Lung (tissue), 11 donors: ENCODE measurements at regions not wholly inside any gene's neighbourhood (a gene's known extent, or its start where the extent isn't known, plus 50 kb on each side); places are given as distances from the start of the nearest gene placed in this dataset.

Experiments used
- ATAC-seq: fragments of 200-7000 bp; cut with Tn5 transposase; one replicate; pipeline ENCODE4 v1.9.1; 2020; ENCODE audit warnings: moderate number of reproducible peaks; ENCODE audit not compliant: insufficient read depth, low FRiP score
- DNase-seq, 3 donors: peaks; one replicate each; pipeline ENCODE4 v3.0.0-alpha.2; 2013 to 2017
- H3K27ac ChIP-seq, 2 donors: one replicate each; pipeline ENCODE4 v1.5.1; 2013; ENCODE audit warnings: mild to moderate bottlenecking in 2 of 2, moderate library complexity in 2 of 2, control low read depth in 1 of 2, inconsistent platforms in 1 of 2, low read depth in 1 of 2, low read length in 1 of 2
- H3K27me3 ChIP-seq, 3 donors: one replicate each; pipeline ENCODE4 v1.5.1; 2013; ENCODE audit warnings: low read length in 2 of 3; ENCODE audit not compliant: control insufficient read depth in 3 of 3, insufficient read depth in 3 of 3
- H3K36me3 ChIP-seq, 4 donors: one replicate each; pipeline ENCODE4 v1.5.1; 2013; ENCODE audit warnings: low read length in 4 of 4, mild to moderate bottlenecking in 1 of 4, moderate library complexity in 1 of 4; ENCODE audit not compliant: control insufficient read depth in 4 of 4, insufficient read depth in 4 of 4
- H3K4me1 ChIP-seq, 5 donors: one replicate each; pipeline ENCODE4 v1.5.1; 2013; ENCODE audit warnings: low read length in 5 of 5, mild to moderate bottlenecking in 2 of 5, moderate library complexity in 1 of 5; ENCODE audit not compliant: control insufficient read depth in 5 of 5, insufficient read depth in 5 of 5
- H3K4me3 ChIP-seq: one replicate; pipeline ENCODE4 v1.5.1; 2013; ENCODE audit warnings: mild to moderate bottlenecking, control low read depth, moderate library complexity
- H3K9ac ChIP-seq, 2 donors: one replicate each; pipeline ENCODE4 v1.5.1; 2013; ENCODE audit warnings: low read length in 2 of 2, control low read depth in 1 of 2; ENCODE audit not compliant: insufficient read depth in 1 of 2
- H3K9me3 ChIP-seq, 4 donors: one replicate each; pipeline ENCODE4 v1.5.1; 2013; ENCODE audit warnings: low read length in 3 of 4, mild to moderate bottlenecking in 1 of 4, moderate library complexity in 1 of 4; ENCODE audit not compliant: control insufficient read depth in 4 of 4, insufficient read depth in 3 of 4
- CTCF ChIP-seq: IDR thresholded peaks from 2 replicates; pipeline ENCODE4 v1.5.1; 2012; ENCODE audit warnings: mild to moderate bottlenecking; ENCODE audit errors: control extremely low read depth, extremely low read depth
- WGBS, 2 donors: extraction: QIAGEN DNeasy Blood & Tissue Kit; methylation state at CpG; one replicate each; pipeline ENCODE4 v1.1.7; 2013; 5-methylcytosine and 5-hydroxymethylcytosine counted together
- donor health status: control.
- donor health status: control.
- donor health status: Bipolar disorder and iron deficiency.
- donor health status: healthy.
- donor health status: DM: yes; HTN: yes; CAD: no.

- WGBS, 2 donors: 55 to 69% methylated on average over 2 of the region's 2 CpGs
- peaks cover 0 to 6% (median 2%) of the 10 kb centered on the region in 4 donors for H3K9me3 ChIP-seq
- no peak overlapping the region for H3K27ac ChIP-seq
- DNase-seq (peak in 1 of 3 donors; percentile 47), ATAC-seq (peak; percentile 56)
- H3K27me3 ChIP-seq: no peaks in the 10 kb centered on the region
- H3K4me1 ChIP-seq: peaks cover 0 to 17% (median 0%) of the 10 kb centered on the region in 5 donors
- H3K36me3 ChIP-seq: no peaks in the 10 kb centered on the region
- no peak overlapping the region for H3K9ac ChIP-seq
- no peak overlapping the region for H3K4me3 ChIP-seq
- no peak for TF ChIP-seq CTCF
Measured at GRCh38 chr2:67057901-67058703, 339.0 kb upstream of the ETAA1 start.

GRCh38 chr2:67065046-67065445 lies 332.1 kb upstream of the ETAA1 start:
- WGBS, 2 donors: 60 to 68% methylated on average over 4 of the region's 4 CpGs
- Histone ChIP-seq H3K9me3 (peaks cover 0 to 1% (median 0%) of the 10 kb centered on the region in 4 donors), H3K9ac (no peak overlapping the region), H3K36me3 (no peaks in the 10 kb centered on the region), H3K4me1 (no peaks in the 10 kb centered on the region), H3K4me3 (no peak overlapping the region), H3K27ac (no peak overlapping the region), H3K27me3 (no peaks in the 10 kb centered on the region)
- ATAC-seq (no peak), DNase-seq (no peak)
- no peak for TF ChIP-seq CTCF

GRCh38 chr2:67066782-67067181 lies 330.4 kb upstream of the ETAA1 start:
- WGBS, 2 donors: 83 to 88% methylated on average over 3 of the region's 3 CpGs
- Histone ChIP-seq H3K27me3 (no peaks in the 10 kb centered on the region), H3K4me3 (no peak overlapping the region), H3K27ac (no peak overlapping the region), H3K36me3 (no peaks in the 10 kb centered on the region), H3K9me3 (no peaks in the 10 kb centered on the region), H3K9ac (no peak overlapping the region), H3K4me1 (no peaks in the 10 kb centered on the region)
- ATAC-seq (no peak), DNase-seq (no peak)
- TF ChIP-seq CTCF: no peak

- TF ChIP-seq CTCF: no peak
- no peaks in the 10 kb centered on the region for H3K9me3 ChIP-seq
- H3K9ac ChIP-seq: no peak overlapping the region
Measured at GRCh38 chr2:67067656-67068055, 329.5 kb upstream of the ETAA1 start.

More at GRCh38 chr2:67067656-67068055, 329.5 kb upstream of the ETAA1 start:
- no peaks in the 10 kb centered on the region for H3K36me3 ChIP-seq
- no peaks in the 10 kb centered on the region for H3K4me1 ChIP-seq
- no peak overlapping the region for H3K4me3 ChIP-seq
- H3K27me3 ChIP-seq: no peaks in the 10 kb centered on the region
- DNase-seq (no peak), ATAC-seq (no peak)
- no peak overlapping the region for H3K27ac ChIP-seq
